Mucosa of rectum (tissue), 2 donors: ENCODE measurements at regions not wholly inside any gene's neighbourhood (a gene's known extent, or its start where the extent isn't known, plus 50 kb on each side); places are given as distances from the start of the nearest gene placed in this dataset.

Source experiments
- H3K27ac ChIP-seq, 2 donors: one replicate each; pipeline ENCODE4 v1.7.0; 2013; ENCODE audit warnings: inconsistent platforms in 2 of 2, low read depth in 2 of 2, low read length in 2 of 2
- H3K27me3 ChIP-seq, 2 donors: one replicate each; pipeline ENCODE4 v1.7.0; 2013; ENCODE audit warnings: low read length in 2 of 2; ENCODE audit not compliant: control insufficient read depth in 2 of 2, insufficient read depth in 2 of 2
- H3K36me3 ChIP-seq, 2 donors: one replicate each; pipeline ENCODE4 v1.7.0; 2013; ENCODE audit warnings: low read length in 2 of 2; ENCODE audit not compliant: control insufficient read depth in 2 of 2, insufficient read depth in 2 of 2
- H3K4me1 ChIP-seq, 2 donors: one replicate each; pipeline ENCODE4 v1.7.0; 2013; ENCODE audit warnings: low read length in 2 of 2, mild to moderate bottlenecking in 1 of 2; ENCODE audit not compliant: control insufficient read depth in 2 of 2, insufficient read depth in 2 of 2
- H3K4me3 ChIP-seq, 2 donors: one replicate each; pipeline ENCODE4 v1.7.0; 2013; ENCODE audit warnings: low read length in 2 of 2
- H3K9ac ChIP-seq, 2 donors: one replicate each; pipeline ENCODE4 v1.7.0; 2013; ENCODE audit warnings: low read length in 2 of 2, low read depth in 1 of 2, mild to moderate bottlenecking in 1 of 2
- H3K9me3 ChIP-seq, 2 donors: one replicate each; pipeline ENCODE4 v1.7.0; 2013; ENCODE audit warnings: low read length in 2 of 2; ENCODE audit not compliant: control insufficient read depth in 2 of 2
- donor health status: healthy.
- donor health status: Normal muscosa, but diverticular disease.

DNA sequence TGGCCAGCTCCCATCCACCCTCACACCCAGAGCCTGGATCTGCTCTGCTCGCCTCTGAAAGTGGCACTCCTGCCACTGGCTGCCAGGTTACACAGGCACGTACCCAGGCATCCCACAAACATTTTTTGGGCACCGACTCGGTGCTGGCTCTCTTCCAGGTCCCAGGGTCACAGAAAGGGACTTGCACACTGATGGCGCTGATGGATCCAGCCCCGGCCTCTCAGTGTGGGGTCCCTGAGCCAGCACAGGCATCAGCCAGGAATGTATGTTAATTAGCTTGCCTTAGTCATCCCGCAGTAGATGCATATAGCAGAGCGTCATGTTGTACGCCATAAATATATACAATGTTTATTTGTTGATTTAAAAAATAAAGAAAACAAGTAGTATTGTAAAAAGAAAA lies 537.2 kb downstream of the NPHP4 start:
- peaks cover 10 to 17% of the 10 kb centered on the region in 2 donors for H3K27me3 ChIP-seq
- H3K27ac ChIP-seq, result no peak overlapping the region

DNA sequence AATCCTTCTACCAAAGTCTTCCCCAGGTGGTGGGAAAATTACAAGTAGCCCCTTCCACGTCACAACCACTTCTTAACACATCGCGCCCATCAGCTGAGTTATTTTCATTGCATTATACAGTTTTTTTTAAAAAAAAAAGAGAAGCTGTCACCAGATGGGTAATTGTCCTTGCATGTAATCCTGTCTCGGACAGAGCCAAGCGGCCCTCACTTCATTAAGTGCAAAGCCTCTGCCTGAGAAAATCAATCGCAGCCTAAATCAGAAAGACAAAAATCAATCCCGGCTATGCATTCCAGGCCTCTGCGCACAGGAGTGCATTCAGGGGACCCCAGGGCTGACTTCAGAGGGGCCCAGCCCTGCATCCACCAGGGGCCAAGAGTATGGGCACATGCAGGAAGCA lies 538.9 kb downstream of the NPHP4 start:
- Histone ChIP-seq H3K27ac (no peak overlapping the region), H3K27me3 (peaks cover 15 to 21% of the 10 kb centered on the region in 2 donors), H3K9me3 (no peaks in the 10 kb centered on the region), H3K9ac (no peak overlapping the region), H3K36me3 (no peaks in the 10 kb centered on the region), H3K4me1 (peaks cover 0 to 5% of the 10 kb centered on the region in 2 donors), H3K4me3 (no peak overlapping the region)

More for the DNA sequence above, 537.2 kb downstream of the NPHP4 start:
- no peaks in the 10 kb centered on the region for H3K9me3 ChIP-seq
- peaks cover 0 to 5% of the 10 kb centered on the region in 2 donors for H3K4me1 ChIP-seq
- no peak overlapping the region for H3K4me3 ChIP-seq
- no peak overlapping the region for H3K9ac ChIP-seq
- no peaks in the 10 kb centered on the region for H3K36me3 ChIP-seq

DNA sequence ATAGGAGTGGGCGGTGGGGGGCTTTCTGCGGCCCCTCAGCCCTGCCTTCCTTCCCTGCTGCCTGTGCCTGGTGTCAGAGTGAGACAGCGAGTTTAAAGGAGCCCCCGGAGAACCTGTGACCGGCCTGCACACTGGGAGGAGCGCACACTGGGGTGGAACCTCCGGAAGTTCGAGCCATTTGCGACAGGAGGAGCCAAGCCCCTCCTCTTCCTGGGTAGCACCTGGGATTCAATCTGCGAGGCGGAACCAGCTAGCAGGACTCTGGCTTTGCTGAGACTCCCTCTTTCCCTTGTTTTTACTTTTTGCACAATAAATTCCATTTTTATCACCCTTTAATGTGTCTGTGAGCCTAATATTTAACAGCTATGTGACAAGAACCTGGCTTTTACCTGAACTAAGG lies 540.6 kb downstream of the NPHP4 start:
- H3K4me3 ChIP-seq, result no peak overlapping the region
- no peak overlapping the region for H3K27ac ChIP-seq
- H3K27me3 ChIP-seq, result peaks cover 16% of the 10 kb centered on the region in 2 donors
- H3K9ac ChIP-seq, result no peak overlapping the region
- H3K4me1 ChIP-seq, result peaks cover 10 to 12% of the 10 kb centered on the region in 2 donors
- no peaks in the 10 kb centered on the region for H3K36me3 ChIP-seq
- no peaks in the 10 kb centered on the region for H3K9me3 ChIP-seq

DNA sequence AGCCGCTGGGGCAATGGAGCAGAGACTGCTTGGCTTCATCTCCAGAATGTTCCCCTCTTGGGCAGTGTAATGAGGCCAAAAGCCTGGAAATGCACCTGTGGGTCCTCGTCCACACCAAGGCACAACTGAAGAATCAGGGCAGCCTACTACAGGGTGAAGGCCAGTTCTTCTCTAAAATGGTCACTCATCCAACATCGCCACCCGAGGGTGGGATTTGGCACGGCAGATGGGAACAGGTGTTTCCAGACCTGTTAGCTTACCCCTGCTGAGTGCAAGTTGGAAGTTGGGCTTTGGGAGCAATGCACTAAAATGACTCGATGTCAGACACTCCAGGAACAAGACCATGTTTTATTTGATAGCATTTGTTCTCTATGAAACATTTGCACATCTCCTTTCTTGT lies 543.7 kb downstream of the NPHP4 start:
- H3K9ac ChIP-seq, result no peak overlapping the region

DNA sequence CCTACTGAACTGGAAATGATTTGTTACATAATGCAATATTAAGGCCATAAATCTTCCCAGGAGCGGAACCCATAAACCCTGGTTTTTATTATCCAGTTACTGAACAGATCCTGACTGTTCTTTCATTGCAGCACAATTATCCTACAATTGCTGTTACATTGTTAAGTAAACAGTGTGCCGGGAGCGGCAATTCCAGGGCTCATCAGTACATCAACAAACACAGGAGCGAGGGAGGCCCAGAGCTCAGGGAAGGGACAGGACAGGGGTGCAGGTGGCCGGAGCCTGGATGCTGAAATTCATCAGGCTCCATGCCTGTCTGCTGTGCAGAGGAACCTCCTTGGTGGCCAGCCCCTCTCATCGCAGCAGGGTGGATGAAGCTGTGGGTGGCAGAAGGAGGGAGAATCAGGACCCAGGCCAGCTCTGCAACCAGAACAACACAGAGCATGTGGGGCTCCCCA lies 544.7 kb downstream of the NPHP4 start:
- no peak overlapping the region for H3K9ac ChIP-seq
- H3K27me3 ChIP-seq, result peaks cover 13 to 16% of the 10 kb centered on the region in 2 donors
- peaks cover 8 to 12% of the 10 kb centered on the region in 2 donors for H3K4me1 ChIP-seq
- H3K4me3 ChIP-seq, result no peak overlapping the region
- no peak overlapping the region for H3K27ac ChIP-seq
- H3K36me3 ChIP-seq, result no peaks in the 10 kb centered on the region
- H3K9me3 ChIP-seq, result no peaks in the 10 kb centered on the region

More for the DNA sequence above, 543.7 kb downstream of the NPHP4 start:
- peaks cover 9 to 12% of the 10 kb centered on the region in 2 donors for H3K4me1 ChIP-seq
- H3K4me3 ChIP-seq, result no peak overlapping the region
- no peaks in the 10 kb centered on the region for H3K36me3 ChIP-seq
- peaks cover 13 to 16% of the 10 kb centered on the region in 2 donors for H3K27me3 ChIP-seq
- no peaks in the 10 kb centered on the region for H3K9me3 ChIP-seq
- no peak overlapping the region for H3K27ac ChIP-seq

DNA sequence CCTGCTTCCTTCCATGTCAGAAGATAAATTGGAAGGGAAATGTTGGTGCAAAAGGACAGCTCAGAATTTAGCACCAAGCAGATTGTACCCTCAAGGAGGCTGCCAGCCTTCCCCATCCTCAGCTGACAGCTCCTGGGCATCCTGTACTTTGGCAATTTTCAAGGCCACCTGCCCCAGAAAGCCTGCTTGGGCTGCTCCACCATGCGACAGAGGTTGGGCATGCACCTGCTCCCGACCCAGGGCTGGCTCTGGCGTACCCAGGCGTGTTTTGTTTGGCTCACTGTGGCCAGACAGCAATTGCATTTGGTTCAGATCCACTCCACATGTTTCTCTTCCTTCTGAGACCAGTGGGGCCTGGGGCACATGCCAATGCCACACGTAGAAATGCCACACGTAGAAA lies 547.8 kb downstream of the NPHP4 start:
- Histone ChIP-seq H3K9ac (no peak overlapping the region), H3K9me3 (peaks cover 0 to 3% of the 10 kb centered on the region in 2 donors), H3K27ac (no peak overlapping the region)

DNA sequence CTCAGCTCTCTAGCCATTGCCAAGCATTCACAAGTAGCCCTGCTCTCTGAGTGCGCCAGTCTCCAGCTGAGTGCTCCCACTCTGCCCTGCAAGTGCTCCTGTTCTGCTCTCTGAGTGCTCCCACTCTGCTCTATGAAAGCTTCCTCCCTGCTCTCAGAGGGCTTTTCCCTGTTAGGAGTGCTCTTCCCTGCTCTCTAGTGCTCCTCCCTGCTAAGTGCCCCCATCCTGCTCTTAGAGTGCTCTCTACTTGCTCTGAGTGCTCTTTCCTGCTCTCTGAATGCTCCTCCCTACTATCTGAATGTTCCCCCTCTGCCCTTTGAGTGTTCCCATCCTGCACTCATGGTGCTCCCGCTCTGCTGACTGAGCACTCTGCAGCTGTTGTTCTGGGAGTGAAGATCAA lies 555.4 kb downstream of the NPHP4 start:
- Histone ChIP-seq H3K4me1 (no peaks in the 10 kb centered on the region), H3K36me3 (no peaks in the 10 kb centered on the region), H3K4me3 (no peak overlapping the region), H3K9me3 (peaks cover 0 to 3% of the 10 kb centered on the region in 2 donors), H3K27me3 (peaks cover 0 to 2% of the 10 kb centered on the region in 2 donors), H3K27ac (no peak overlapping the region), H3K9ac (no peak overlapping the region)

More for the DNA sequence above, 547.8 kb downstream of the NPHP4 start:
- peaks cover 6 to 12% of the 10 kb centered on the region in 2 donors for H3K4me1 ChIP-seq
- peaks cover 9 to 18% of the 10 kb centered on the region in 2 donors for H3K27me3 ChIP-seq
- H3K36me3 ChIP-seq, result no peaks in the 10 kb centered on the region
- H3K4me3 ChIP-seq, result no peak overlapping the region

DNA sequence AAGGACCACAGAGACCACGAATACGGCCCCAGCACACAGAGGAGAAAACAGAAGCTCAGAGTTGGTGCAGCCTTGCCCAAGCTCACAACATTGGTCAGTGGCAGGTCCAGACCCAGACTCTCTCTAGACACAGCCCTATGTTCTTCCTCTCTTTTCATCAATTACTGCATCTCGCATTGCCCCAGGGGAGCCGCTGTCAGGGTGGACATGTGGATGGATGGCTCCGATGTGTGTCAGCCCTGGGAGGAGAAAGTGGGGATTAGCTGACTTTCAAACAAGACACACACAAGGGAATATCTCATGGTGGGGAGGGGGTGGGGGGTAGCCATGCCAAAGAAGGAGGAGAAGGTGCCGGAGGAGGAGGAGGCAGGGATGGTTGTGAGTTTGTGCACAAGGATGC lies 556.8 kb downstream of the NPHP4 start:
- Histone ChIP-seq H3K36me3 (no peaks in the 10 kb centered on the region), H3K4me3 (no peak overlapping the region), H3K27ac (no peak overlapping the region), H3K27me3 (peaks cover 0 to 2% of the 10 kb centered on the region in 2 donors), H3K9ac (no peak overlapping the region), H3K4me1 (no peaks in the 10 kb centered on the region), H3K9me3 (peaks cover 0 to 3% of the 10 kb centered on the region in 2 donors)

DNA sequence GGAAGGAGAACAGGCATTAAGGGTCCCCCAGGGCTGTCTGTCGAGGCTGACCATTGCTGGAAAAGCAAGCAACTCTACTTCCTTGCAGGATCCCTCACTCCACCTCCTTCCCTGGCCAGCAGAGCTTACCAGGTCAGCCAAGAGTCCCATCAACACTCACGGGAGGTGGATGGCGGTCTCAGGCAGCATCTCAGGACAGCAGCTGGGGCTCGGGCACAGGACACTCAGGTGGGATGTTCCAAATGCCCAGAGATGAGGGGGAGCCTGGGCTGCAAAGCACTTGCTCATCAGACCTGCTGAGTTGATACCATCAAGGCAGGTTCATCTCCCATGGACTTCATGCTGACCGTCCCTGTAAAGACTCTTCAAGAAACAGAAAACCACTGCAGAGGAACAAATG lies 559.8 kb downstream of the NPHP4 start:
- Histone ChIP-seq H3K9me3 (no peaks in the 10 kb centered on the region), H3K27me3 (peaks cover 2 to 13% of the 10 kb centered on the region in 2 donors), H3K9ac (no peak overlapping the region), H3K4me1 (no peaks in the 10 kb centered on the region), H3K27ac (no peak overlapping the region), H3K36me3 (no peaks in the 10 kb centered on the region), H3K4me3 (no peak overlapping the region)

DNA sequence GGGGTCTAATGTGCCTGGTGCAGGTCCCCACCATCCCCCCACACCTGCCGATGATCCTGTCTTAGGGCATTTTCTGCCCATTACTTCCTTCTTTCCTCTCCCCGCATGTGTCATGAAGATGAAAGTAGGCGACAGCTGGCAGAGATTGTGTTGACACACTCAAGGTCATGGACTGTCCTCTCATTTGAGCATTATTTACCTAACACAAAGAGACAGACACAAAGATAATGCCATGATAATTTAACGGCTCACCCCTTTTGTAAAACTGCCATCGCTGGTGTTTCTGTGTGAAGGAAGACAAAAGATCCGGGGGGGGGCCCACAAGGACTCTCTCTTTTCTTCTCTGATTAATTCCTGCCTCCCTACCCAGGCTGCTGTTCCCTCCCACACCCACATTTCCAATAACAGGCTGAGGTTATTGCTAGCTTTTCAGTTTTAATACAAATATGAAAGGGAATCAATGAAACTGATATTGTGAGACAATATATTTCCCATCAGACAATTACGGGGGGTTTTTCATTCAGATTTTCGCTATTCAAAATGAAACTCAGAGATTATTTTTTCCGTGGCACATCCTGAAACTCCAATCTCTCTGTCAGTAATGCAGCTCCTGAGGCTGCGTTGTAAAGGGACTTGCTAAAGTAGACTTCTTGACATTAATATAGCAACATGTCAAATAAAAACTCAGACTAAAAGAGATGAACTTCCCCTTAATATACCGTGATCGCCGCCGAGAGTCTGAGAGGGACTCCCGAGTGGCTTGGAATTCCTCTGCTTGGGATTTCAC lies 561.1 kb downstream of the NPHP4 start:
- no peak overlapping the region for H3K9ac ChIP-seq
- H3K27me3 ChIP-seq, result peaks cover 7 to 16% of the 10 kb centered on the region in 2 donors
- H3K27ac ChIP-seq, result no peak overlapping the region
- no peaks in the 10 kb centered on the region for H3K36me3 ChIP-seq
- no peaks in the 10 kb centered on the region for H3K9me3 ChIP-seq
- H3K4me3 ChIP-seq, result no peak overlapping the region
- H3K4me1 ChIP-seq, result no peaks in the 10 kb centered on the region
